ENCODE measurements at regions not wholly inside any gene's neighbourhood (a gene's known extent, or its start where the extent isn't known, plus 50 kb on each side); places are given as distances from the start of the nearest gene placed in this dataset. TPM values are rescaled to one million over a fixed set of nuclear protein-coding genes. Genes with fewer than 3 reads are reported as not detected.

DNA sequence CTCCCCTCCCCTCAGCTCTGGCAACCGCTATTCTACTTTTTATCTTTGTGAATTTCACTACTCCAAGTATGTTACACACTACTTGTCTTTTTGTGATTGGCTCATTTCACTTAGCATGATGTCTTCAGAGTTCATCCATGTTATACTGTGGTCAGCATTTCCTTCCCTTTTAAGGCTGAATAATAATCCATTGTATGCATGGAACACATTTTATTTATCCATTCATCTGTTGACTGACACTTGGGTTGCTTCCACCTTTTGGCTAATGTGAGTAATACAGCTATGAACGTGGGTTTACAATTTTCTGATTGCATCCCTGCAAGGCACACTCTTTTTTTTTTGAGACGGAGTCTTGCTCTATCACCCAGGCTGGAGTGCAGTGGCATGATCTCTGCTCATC lies 53.0 kb upstream of the FUT8 start:
- no peak for ATAC-seq
- intact Hi-C loops (cut with micrococcal nuclease): no loop called here
- no peak for DNase-seq

DNA sequence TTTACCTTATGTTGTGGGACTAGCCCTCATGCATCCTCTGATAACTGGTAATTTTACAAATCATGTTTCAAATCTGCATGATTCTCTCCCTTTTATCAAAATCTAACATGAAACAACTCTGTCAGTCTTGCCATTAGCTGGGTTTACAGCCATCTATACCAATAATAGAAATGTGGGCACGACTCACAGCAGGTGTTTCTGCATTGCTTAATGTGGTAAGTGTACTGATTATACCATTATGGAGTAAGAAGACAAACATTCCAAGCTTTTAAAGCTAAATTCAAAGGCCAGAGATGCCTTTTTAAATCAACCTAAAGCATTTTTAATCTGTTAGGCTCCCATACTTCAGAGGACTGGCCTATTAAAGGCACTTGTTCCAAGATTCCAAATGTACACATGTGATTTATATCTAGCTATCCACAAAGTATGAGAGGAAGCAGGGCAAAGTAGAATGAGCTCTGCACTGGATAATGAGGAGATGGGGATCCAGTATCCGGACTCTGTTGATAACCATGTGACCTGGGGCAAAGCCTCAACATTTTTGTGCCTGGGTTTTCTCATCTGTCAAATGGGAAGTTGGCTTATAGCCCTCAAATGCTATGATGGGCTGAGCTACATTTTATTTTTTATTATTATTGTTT lies 52.3 kb upstream of the FUT8 start:
- ATAC-seq: no peak
- no peak for DNase-seq
- intact Hi-C loops (cut with micrococcal nuclease): no loop called here

GRCh38 chr14:65361920-65362319 lies 50.6 kb upstream of the FUT8 start:
- DNase-seq (peak; percentile 43), ATAC-seq (peak; percentile 78)
- intact Hi-C loops (cut with micrococcal nuclease): no loop called here

Small RNA genes lying in the stretch of these regions (microRNA-seq; reads per million reads assigned to microRNA genes)
- gene MIR4708 (ENCODE audit: borderline number of aligned reads): not detected
